ENCODE measurements at regions not wholly inside any gene's neighbourhood (a gene's known extent, or its start where the extent isn't known, plus 50 kb on each side); places are given as distances from the start of the nearest gene placed in this dataset.

DNA sequence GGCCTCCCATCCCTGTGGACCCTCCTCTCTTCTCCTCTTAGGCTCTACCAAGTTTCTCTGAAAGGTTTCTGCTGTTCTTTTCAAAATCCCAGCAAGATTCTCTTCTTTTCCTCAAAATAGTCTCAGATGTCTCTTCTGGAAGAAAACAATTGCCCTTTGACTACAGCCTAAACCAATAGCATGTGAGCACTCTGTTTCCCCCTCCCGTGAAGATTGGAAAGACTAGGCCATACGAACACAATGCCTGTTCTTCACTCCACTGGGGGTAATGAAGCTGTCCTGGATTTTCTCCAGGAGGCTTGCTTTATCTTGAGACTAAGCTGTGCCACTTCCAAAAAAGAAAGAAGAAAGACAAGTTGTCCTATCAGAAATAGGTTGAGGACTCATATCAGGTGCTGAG is 178.7 kb upstream of the MCTP2 start:
- DNase-seq: no peak

DNA sequence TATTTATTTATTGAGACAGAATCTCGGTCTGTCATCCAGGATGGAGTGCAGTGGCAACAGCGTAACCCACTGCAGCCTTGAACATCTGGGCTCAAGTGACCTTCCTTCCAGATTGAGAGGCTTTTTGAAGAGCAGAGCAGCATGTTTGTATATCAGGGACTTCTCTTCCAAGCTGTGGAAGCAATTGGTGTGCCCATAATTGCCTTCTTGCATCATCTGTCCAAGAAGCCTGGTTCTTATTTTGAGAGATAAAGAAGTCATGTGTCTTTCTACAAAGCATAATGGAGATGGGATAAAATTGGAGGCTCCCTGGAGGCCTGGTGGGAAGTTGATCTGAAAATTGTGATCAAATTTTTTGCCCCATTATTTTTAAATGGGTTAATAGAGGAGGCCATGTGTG is 183.8 kb upstream of the MCTP2 start:
- no peak for DNase-seq

DNA sequence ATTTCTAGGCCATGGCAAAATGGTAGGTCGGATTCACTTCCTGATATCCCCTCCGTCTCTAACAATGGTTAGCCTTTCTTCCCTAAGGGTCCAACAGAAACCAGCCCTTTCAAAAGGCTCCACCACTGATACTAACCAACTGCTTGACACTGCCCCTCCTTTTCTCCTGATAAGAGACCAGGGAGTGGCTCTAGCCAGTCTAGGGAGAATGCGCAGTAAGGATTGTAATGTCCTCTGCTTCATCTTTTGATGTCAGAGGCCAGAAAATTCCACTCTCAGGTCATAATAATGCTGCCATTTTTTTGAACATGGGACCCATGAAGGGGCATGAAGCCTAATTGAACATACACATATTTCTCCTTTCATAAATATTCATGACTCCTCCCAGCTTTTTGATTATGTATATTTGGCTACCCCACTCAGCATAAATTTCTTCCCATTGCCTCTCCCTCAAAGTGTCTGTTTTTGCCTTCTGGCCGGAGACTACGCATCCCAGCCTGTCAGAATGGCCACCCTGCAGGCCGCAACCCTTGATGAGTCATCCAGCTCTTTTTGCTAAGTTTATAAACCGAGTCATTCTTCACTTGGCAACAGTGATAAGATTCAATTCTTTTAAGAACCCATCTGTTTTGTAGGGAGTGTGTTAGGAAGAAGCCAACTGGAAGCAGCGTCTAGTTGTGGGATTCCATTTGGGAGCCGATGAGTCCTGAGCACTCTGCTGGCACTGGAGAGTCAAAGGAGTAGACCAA is 189.0 kb upstream of the MCTP2 start:
- DNase-seq: no peak

DNA sequence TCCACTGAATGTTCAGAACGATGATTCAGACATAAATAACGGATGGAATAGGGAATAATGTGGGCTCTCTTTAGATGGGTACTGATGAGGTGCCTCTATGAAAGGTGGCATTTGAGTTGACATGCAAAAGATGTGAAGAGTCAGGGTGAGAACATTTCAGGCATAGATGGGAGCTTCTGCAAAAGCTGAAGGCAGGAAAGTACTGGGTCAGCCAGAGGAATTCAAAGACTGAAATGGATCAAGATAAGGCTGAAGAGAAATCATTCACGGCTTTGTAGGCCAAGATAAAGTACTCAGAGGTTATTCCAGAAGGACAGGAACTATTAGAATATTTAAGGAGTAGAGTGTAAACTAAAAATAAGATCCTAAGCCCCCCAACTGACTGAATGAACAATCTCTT is 189.6 kb upstream of the MCTP2 start:
- DNase-seq: no peak

DNA sequence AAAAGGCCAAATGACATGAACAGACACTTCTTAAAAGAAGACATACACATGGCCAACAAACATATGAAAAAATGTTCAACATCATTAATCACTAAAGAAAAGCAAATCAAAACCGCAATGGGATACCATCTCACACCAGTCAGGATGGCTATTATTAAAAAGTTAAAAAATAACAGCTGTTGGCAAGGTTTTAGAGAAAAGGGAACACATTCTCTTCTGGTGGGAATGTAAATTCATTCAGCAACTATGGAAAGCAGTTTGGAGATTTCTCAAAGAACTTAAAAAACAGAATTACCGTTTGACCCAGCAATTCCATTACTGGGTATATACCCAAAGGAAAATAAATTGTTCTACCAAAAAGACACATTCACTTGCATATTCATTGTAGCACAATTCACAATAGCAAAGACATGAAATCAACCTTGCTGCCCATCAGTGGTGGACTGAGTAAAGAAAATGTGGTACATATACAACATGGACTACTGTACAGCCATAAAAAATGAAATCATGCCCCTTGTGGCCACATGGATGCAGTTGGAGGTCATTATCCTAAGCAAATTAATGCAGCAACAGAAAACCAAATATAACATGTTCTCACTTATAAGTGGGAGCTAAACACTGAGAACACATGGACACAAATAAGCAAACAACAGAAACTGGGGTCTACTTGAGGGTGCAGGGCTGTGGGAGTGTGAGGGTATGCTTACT is 190.7 kb upstream of the MCTP2 start:
- DNase-seq: no peak

DNA sequence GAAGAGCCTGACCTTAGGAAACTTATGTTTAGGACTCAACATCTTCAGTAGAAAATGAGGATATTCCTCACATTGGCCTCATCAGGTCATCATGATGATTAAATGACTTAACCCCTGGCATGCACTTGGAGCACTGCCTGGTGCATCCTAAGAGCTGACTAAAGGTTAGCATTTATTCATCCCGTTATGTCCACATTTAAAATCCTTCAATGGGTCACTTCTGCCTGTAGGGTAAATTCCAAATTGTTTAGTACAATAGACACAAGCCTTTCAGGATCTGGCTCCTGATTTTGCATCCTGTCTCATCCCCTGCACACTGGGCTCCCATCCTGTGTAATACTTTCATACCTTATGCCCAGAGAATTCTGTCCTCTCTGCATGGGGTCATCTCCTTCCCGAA is 195.2 kb upstream of the MCTP2 start:
- no peak for DNase-seq

DNA sequence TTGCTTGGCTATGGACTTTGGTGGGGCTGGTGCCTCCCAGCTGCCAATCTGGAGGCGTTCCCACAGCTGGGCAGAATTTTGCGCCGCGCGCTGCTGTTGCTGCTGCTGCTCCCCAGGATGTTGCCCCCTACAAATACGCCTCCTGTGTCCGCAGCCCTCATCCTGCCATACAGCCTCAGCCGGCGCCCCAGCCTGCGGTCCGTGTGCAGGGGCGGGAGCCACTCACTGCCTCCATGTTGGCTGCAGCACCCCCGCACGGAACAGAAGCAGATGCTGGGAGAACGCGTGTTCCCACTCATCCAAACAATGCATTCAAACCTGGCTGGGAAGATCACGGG is 197.7 kb upstream of the MCTP2 start:
- DNase-seq: no peak

DNA sequence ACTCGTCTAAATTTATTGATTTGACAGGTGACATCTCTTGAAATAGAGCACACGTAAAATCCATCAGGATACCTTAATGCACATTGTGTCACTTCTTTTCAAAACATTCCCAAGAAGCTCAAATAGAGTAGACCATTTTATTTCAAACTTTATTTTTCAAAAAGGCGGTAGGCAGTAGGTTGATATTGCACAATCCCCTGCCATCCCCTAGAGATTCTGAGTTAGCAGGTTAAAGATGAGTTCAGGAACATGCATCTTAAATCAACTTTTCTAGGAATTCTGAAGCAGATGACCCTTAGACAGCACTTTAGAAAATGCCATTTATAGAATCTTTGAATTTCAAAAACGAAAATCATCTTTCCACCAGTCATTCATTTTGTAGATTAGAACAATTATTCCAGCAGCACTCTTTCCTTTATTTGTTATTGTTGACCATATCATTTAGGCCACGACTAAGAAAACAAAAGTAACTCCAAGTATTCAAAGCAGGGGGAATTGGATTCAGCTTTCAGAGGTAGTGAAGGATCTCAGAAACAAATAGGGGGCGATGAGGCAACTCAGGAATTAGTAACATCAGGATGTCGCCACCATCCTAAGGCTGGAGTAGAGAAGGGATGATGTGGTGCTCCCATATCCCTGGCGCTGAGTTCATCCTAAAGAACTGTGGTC is 198.2 kb upstream of the MCTP2 start:
- no peak for DNase-seq

DNA sequence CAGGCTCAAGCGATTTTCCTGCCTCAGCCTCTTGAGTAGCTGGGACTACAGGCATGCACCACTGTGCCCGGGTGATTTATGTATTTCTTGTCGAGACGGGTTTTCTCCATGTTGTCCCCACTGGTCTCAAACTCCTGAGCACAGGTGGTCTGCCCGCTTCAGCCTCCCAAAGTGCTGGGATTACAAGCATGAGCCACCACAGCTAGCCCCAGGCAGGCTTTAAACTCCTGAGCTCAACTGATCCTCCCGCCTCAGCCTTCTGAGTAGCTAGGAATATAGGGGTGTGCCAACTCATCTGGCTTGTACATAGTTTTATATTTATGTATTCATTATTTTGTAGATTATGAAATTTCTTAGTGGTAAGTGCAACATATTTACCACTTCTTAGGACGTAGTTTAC is 198.8 kb upstream of the MCTP2 start:
- no peak for DNase-seq

DNA sequence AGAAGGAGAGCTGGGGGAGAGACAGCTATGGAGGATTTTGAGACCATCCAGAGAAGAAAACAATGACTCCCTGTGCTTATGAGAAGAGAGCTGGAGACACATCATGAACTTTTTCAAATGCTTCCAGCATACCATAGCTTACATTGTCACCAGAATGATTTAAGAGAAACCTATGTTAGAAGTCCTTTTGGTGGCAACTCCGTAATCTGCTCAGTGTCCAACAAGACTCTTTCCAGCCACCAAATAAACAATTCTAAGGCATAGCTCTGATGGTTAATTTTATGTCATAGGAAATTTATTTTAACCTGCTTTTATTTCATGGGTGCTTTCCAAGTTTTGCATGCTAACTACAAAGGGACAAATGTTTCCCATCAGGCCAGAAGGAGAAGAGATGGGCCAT is 200.3 kb upstream of the MCTP2 start:
- no peak for DNase-seq

DNA sequence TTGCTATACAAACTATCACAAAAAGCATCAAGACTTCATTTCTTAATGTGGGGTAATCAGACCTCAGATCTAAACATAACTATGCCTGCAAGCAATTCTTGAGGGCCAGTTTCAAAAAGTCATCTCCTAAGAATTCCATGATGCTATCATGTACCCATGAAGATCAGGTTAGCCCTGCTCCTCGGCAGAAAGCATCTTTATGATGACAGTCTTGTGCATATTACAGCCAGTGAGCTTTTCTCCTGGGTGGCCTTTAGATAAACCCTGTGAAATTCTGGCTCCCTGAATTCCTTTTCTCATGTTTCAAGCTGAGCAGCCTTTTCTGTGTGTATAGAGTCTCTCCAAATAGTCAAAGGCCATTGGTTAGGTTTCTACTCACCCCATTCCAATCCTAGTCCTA is 201.9 kb upstream of the MCTP2 start:
- no peak for DNase-seq

DNA sequence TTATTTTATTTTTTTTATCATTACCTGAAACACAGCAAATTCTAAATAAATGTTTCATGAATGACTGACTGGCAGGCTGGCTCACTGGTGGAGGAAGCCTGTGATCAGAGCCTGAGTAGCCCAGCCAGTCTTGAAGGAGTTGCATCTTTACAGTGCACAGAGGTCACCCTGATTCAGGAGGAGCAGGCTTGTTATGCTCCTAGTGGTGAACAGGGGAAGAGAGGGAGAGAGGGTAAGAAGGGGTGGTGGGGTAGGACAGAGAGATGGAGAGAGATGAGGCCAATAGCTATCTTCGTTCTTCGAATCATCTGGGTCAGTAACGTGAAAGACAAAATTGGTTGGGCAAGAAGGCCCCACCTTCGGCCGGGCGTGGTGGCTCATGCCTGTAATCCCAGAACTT is 202.6 kb upstream of the MCTP2 start:
- no peak for DNase-seq

DNA sequence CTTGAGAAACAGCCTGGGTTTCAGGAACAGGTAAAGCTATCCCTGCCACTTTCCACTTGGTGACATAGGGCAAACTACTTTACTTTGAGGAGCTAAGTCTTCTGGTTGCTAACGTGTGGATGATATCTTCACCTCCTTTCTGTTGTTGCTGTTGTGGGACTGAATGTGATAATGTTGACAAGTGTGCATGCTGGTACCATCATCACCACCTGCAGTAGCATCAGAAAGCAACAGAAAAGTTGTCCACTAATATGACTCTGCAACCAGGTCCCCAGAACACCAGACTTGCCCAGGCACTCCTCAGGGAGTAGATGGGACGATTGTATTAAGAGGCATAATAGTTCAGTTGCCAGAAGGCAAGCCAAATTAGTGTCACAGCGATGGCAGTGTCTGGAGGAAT is 203.2 kb upstream of the MCTP2 start:
- DNase-seq: no peak

DNA sequence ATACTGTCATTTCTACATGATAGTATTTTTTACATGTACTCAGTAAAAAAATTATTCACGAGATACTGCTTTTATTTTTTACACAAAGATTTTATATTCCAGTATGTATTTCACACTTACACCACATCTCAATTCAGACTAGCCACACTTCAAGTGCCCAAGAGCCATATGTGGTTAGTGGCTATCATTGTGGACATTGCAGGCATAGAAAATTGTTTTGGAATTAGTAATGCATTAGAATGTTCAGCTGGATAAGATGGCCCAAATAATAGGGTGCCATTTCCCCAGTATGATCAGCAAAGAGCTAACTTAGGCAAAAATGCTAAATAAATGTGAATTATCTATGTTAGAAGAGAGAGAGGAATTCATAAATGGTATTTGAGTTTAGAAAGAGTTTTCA is 203.8 kb upstream of the MCTP2 start:
- DNase-seq: no peak

DNA sequence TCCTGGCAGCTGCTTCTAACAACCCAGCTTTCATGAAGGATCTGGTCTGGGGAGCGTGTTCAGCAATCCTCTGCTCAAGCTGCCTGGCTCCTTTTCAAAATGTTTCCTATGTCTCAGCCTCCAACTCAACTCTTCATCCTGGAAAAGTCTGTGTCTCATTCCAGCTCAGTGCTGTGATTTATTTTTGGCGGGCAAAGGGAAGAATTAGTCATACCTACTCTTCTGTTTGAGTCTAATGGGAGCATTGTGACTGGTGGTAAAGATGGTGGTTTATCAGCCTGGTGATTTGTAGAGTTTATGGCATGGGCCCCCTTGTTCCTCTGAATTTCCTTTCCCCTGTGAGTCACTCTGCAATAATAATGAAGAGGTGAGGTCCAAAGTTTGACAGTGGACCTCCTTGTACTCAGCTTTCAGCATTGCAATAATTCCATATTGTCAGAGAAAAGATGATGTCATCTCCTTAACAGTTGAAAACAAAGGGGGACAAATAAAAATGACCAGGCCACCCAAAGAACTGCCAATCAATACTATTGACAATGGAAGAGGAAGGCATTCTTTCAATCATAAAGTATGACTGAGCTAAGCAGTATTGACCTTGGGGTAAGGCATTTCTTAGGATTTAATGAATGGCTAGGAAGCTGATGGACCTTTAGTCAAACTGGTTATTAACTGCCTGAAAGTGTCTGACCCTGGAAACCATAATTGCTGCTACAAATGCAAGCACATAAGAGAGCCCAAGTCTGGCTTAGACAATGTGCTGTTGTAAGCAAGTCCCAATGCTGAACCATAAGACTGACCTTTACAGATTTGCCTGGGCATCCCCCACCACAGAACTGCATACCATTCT is 204.7 kb upstream of the MCTP2 start:
- no peak for DNase-seq

DNA sequence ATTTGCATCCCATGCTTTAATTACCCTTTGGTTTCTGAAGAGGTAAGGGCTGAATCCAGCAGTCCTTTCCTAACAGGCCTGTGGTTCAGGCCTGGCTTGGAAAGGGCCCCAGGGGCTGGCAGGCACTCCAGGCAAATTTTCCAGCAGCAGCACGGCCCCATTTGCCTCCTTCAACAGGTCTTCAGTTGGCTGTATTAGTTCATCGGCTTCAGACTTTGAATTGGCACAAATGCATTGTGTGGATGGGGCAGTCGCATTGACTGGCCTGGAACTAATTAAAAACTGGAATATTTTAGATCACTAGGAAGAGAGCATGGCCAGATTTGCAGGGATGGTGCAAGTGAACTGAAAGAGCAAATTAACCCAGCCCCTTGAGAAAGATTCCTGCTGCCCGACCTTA is 207.8 kb upstream of the MCTP2 start:
- DNase-seq: no peak

DNA sequence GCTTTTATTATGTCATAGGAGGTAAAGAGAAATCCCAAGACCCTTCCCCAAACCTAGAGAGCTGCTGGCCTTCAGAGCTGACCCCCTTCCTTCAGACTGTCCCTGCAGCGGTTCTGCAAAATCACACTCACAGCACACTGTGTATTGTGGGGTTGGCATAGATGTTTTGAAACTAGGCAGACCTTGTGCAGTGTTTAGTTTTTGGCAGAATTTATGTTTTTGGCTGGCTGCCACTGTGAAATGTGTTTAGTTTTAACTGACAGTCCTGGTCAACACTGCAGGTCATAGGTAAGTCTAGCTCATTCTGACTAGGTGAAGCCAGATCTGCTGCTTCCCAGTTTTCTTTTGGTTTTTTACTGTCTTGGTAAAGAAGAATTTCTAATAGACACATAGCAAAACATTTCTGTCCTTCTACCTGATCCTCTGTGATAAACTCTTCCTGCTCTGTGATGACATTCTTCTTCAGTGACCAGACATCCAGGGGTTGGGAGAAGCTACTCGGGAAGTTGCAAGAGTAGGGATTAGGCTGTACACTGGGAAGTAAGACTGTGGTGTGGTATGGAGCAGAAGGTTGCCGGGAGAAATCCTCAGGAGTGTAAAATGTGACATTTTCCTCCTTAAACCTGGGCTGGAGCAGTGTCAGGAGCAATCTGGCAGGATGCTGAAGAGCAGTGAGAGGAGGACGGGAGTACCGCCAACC is 209.6 kb upstream of the MCTP2 start:
- no peak for DNase-seq

DNA sequence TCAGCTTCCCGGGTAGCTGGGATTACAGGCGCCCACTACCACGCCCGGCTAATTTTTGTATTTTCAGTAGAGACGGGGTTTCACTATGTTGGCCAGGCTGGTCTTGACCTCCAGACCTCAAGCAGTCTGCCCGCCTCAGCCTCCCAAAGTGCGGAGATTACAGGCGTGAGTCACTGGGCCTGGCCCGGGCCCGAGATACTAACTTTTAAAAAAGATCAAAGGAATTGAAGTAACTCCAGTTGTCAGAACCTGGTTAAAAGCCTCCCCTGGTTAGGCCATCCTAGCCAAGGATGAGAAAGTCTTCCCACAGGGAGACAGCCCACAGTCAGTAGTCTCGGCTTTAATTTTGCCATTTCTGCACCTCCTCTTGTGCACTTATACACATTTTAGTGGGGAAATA is 212.3 kb upstream of the MCTP2 start:
- DNase-seq: no peak

DNA sequence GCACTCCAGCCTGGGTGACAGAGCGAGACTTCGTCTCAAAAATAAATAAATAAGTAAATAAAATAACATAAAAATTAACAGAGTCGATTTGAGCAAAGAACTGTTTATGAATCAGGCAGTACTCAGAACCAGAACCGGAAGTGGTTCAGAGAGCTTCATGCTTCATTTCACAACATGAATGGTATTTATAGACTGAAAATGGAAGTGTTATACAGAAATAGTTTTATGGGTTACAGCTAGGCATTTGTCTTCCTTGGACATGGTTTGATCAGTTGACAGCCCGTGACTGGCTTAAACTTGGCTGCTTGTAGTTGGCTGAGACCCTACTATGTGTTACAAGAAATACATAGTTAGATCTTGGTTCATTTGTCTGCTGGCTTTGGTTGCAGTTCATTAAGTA is 216.0 kb upstream of the MCTP2 start:
- no peak for DNase-seq

DNA sequence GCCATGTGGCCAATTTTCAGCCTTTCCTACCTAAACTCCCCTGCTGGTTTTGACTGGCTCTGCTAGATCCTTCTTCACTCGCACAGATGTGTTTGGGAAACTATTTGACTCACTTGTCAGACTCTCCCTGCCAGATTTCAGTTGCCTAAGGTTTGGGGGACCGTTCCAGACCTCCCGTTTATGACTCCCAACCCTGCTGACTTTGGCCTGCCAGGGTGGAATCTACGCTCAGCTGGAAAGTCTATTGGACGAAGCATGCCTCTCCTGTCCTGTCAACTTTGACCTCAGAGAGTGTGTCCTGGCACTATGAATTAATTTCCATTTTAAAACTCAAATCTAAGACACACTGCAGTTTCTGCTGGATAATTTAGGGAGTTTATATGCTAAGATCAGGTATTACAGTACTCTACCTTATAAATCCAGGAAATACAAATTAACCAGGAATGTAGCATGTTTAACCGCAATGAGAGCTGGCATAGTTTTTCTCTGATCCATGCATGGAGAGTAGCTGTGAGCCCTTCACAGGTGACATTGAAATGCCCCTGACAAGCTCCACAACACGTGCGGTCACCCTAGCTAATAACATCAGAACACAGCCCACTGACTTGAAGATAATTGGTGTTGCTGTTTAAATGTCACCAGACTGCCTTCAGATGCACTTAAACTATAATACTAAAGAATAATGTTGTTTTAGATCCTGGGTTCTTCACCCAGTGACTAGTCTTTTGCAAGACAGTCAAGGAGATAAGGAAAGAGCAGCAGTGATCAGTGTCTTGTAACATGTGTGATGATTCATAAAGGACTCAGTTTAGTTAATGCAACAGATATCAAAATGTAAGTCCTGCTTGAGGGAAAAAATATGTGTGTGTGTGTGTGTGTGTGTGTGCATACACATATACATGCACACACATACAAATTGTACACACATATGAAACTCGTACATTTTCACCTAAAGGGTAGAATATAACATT is 223.0 kb upstream of the MCTP2 start:
- no peak for DNase-seq

DNA sequence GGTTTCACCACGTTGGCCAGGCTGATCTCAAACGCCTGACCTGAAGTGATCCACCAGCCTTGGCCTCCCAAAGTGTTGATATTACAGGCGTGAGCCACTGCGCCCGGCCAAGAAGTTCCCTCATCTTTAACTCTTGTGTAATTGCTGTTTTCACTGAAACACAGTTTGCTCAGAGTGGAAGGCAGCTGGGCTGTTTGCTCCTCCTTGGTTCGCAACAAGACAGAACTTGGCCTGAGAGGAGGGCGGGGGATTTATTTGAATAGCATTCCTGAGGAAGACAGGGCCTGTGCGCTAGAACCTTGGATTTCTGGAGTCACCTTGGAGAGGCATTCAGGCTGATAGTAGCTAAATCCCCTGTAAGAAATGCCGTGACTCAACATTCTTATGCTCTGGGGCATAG is 226.7 kb upstream of the MCTP2 start:
- no peak for DNase-seq

DNA sequence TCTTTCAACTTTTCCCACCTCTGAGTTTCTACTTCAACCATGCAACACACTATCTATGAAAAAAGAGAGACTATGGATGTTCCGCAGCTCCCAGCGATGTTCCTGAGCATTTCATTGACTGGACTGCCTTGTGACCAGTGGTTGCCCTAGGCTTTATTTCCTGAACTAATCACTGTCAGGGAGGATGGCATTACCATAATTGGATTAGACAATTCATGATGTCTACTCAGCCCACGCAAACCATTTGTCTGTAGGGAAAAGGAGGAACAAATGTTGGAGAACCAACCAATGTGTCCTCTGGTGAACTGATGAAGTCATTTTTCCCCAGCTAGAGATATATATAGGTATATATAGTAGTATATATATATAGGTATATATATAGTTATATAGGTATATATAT is 229.3 kb upstream of the MCTP2 start:
- DNase-seq: no peak
